ENCODE measurements at regions not wholly inside any gene's neighbourhood (a gene's known extent, or its start where the extent isn't known, plus 50 kb on each side); places are given as distances from the start of the nearest gene placed in this dataset.

GRCh38 chr10:78337016-78337415 lies 303.4 kb downstream of the RPS24 start:
- DNase-seq, result no peak
- no peaks in the 10 kb centered on the region for H3K27me3 ChIP-seq (replicated peaks)
- H3K27ac ChIP-seq, result no peak overlapping the region
- in situ Hi-C loops (cut with HindIII; ENCODE audit: low pct_ligation_motif_present, low sequenced_read_pairs), result no loop called here
- H3K36me3 ChIP-seq (replicated peaks), result no peaks in the 10 kb centered on the region
- no peak overlapping the region for H3K4me3 ChIP-seq (ENCODE audit: low read depth, low read length)
- TF ChIP-seq CTCF (IDR thresholded peaks at IDR 0.05; ENCODE audit: low read depth, low read length, missing control alignments), result no peak

DNA sequence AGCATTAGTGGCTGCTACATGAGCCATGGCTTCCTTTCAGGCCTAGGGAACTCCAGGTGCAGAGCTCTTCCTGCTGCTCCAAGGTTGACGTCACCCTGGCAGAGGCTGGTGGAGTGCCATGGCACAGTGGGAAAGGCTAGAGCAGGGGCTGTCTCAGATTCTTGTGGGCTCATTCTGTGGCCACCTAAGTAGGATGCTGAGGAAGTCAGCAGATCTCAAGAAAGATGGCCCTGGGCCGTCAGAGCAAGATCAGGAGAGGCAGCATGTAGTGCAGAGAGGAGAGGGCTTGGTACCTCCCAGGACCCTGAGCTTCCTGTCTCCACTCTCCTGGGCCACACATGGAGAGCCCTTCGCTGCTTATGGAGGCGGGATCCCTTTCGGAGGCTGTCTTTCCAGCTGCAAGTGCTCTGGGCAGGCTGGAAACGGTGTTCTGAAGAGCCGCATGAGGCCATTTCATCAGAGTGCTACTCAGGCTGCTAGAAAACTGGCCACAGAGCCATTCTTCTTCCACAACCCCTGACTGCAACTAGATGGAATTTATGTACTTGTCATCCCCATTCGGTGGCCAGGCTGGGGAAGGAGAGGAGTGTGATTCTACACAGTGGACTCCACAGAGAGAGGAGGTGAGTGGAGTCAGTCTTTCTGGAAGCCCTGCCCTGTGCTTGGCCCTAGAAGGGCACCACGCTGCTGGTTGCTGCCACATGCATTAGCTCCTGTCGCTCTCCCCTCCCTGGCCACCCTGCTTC lies 304.2 kb downstream of the RPS24 start:
- no peak for TF ChIP-seq CTCF (IDR thresholded peaks at IDR 0.05; ENCODE audit: low read depth, low read length, missing control alignments)
- no peak for DNase-seq
- in situ Hi-C loops (cut with HindIII; ENCODE audit: low pct_ligation_motif_present, low sequenced_read_pairs), result no loop called here
- no peak overlapping the region for H3K27ac ChIP-seq
- no peaks in the 10 kb centered on the region for H3K36me3 ChIP-seq (replicated peaks)
- H3K27me3 ChIP-seq (replicated peaks), result no peaks in the 10 kb centered on the region
- no peak overlapping the region for H3K4me3 ChIP-seq (ENCODE audit: low read depth, low read length)

- H3K27ac ChIP-seq, result no peak overlapping the region
- no peak for DNase-seq
- H3K4me3 ChIP-seq (ENCODE audit: low read depth, low read length), result no peak overlapping the region
- H3K27me3 ChIP-seq (replicated peaks), result no peaks in the 10 kb centered on the region
- in situ Hi-C loops (cut with HindIII; ENCODE audit: low pct_ligation_motif_present, low sequenced_read_pairs), result no loop called here
- H3K36me3 ChIP-seq (replicated peaks), result no peaks in the 10 kb centered on the region
- no peak for TF ChIP-seq CTCF (IDR thresholded peaks at IDR 0.05; ENCODE audit: low read depth, low read length, missing control alignments)
Measured at GRCh38 chr10:78338717-78339116, 305.1 kb downstream of the RPS24 start.

GRCh38 chr10:78339251-78339650 lies 305.6 kb downstream of the RPS24 start:
- in situ Hi-C loops (cut with HindIII; ENCODE audit: low pct_ligation_motif_present, low sequenced_read_pairs), result no loop called here
- Histone ChIP-seq H3K36me3 (replicated peaks) (no peaks in the 10 kb centered on the region), H3K27ac (no peak overlapping the region), H3K4me3 (ENCODE audit: low read depth, low read length) (no peak overlapping the region), H3K27me3 (replicated peaks) (no peaks in the 10 kb centered on the region)
- no peak for DNase-seq
- no peak for TF ChIP-seq CTCF (IDR thresholded peaks at IDR 0.05; ENCODE audit: low read depth, low read length, missing control alignments)

DNA sequence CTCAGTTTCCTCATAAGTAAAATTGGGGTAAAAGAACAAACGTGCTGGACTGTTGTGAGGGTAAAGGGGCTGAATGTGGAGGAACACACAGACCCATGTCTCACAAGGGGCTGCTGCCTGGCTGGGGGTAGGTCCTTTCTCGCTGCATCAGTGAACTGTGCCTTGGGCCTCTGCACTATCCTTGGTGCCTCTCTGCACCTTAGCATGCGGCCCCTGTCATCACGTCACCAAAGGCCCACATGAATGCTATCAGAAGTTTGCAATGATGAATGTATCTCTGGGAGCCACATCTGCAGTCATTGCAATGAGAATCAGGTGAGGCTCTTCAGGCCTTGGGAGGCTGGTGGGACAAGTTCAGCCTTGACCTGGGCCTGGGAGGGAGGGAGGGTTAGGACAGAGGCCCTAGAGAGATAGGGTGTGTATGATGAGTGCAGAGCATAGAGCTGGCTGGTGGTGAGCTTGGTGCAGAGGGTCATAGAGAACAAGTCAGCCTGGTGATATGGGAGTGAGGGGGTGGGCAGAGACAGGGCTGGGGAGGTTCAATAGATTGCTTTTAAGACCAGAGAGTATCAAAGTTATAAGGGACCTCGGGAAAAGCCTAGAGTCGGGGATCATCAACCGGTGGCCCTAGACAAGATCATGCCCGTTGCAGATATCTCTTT lies 308.4 kb downstream of the RPS24 start:
- in situ Hi-C loops (cut with HindIII; ENCODE audit: low pct_ligation_motif_present, low sequenced_read_pairs), result no loop called here
- Histone ChIP-seq H3K27me3 (replicated peaks) (no peaks in the 10 kb centered on the region), H3K36me3 (replicated peaks) (no peaks in the 10 kb centered on the region), H3K27ac (no peak overlapping the region), H3K4me3 (ENCODE audit: low read depth, low read length) (no peak overlapping the region)
- no peak for DNase-seq
- TF ChIP-seq CTCF (IDR thresholded peaks at IDR 0.05; ENCODE audit: low read depth, low read length, missing control alignments), result no peak

All from brain microvascular endothelial cell (primary cell).